Stomach (tissue), 8 donors: ENCODE measurements at regions not wholly inside any gene's neighbourhood (a gene's known extent, or its start where the extent isn't known, plus 50 kb on each side); places are given as distances from the start of the nearest gene placed in this dataset.

Experiments used
- DNase-seq, 2 donors: peaks; one replicate each; pipeline versions ENCODE4 v3.0.0 to v3.0.0-alpha.2; 2013 to 2019
- H3K27ac ChIP-seq, 5 donors: fragments of 200-600 bp in 4 of 5; sonication (generic) in 4 of 5; one replicate each; pipeline ENCODE4 v1.5.1; 2013 to 2019; ENCODE audit warnings: mild to moderate bottlenecking in 1 of 5, moderate library complexity in 1 of 5
- H3K27me3 ChIP-seq, 3 donors: fragments of 200-600 bp; sonication (generic); one replicate each; pipeline ENCODE4 v1.5.1; 2017 to 2019; ENCODE audit warnings: mixed run types in 1 of 3
- H3K36me3 ChIP-seq, 4 donors: fragments of 200-600 bp; sonication (generic); 1 replicate in 3 of 4; 2 replicates in 1 of 4; pipeline ENCODE4 v1.5.1; 2016 to 2019
- H3K4me1 ChIP-seq, 4 donors: fragments of 200-600 bp; sonication (generic); one replicate each; pipeline ENCODE4 v1.5.1; 2016 to 2019
- H3K4me3 ChIP-seq, 4 donors: fragments of 200-600 bp; sonication (generic) in 3 of 4; one replicate each; pipeline ENCODE4 v1.5.1; 2016 to 2019; ENCODE audit warnings: mild to moderate bottlenecking in 1 of 4
- H3K9me3 ChIP-seq, 4 donors: fragments of 200-600 bp; sonication (generic); one replicate each; pipeline ENCODE4 v1.5.1; 2016 to 2019
- EP300 ChIP-seq: sonication (generic); formaldehyde crosslinking; IDR thresholded peaks from one replicate; pipeline ENCODE4 v1.6.1; 2017; ENCODE audit warnings: antibody characterized with exemption
- POLR2A ChIP-seq, 4 donors: fragments of 450-650 bp; IDR thresholded peaks; one replicate each; pipeline ENCODE4 v1.6.1; 2016; ENCODE audit warnings: antibody characterized with exemption in 4 of 4, control low read depth in 2 of 4, mild to moderate bottlenecking in 1 of 4, moderate library complexity in 1 of 4
- POLR2AphosphoS5 ChIP-seq, 3 donors: sonication (generic); formaldehyde crosslinking; IDR thresholded peaks; one replicate each; pipeline ENCODE4 v1.6.1; 2016; ENCODE audit warnings: antibody characterized with exemption in 3 of 3
- WGBS, 5 donors: extraction: QIAGEN DNeasy Blood & Tissue Kit in 3 of 5; methylation state at CpG; one replicate each; pipeline versions ENCODE4 v1.1.5 to v1.1.7; 2013 to 2018; 5-methylcytosine and 5-hydroxymethylcytosine counted together
- intact Hi-C: fragments of 100-400 bp; cut with DNase I; formaldehyde crosslinking; loops from one replicate; pipeline ENCODE4 v1.15.1; 2023; ENCODE audit warnings: low total_unique reads
- TF ChIP-seq, protein P1 (sequence below), 7 experiments: fragments of 450-650 bp in 4 of 7; fragments of 200-600 bp in 3 of 7; sonication (generic) in 3 of 7; IDR thresholded peaks; one replicate each; pipeline ENCODE4 v1.5.1; 2016 to 2019; ENCODE audit warnings: antibody characterized with exemption in 7 of 7, control low read depth in 2 of 7, mild to moderate bottlenecking in 1 of 7
- donor health status: healthy with polysubstance abuse.
- donor health status: Bipolar disorder and iron deficiency.
- donor health status: healthy.

DNA sequence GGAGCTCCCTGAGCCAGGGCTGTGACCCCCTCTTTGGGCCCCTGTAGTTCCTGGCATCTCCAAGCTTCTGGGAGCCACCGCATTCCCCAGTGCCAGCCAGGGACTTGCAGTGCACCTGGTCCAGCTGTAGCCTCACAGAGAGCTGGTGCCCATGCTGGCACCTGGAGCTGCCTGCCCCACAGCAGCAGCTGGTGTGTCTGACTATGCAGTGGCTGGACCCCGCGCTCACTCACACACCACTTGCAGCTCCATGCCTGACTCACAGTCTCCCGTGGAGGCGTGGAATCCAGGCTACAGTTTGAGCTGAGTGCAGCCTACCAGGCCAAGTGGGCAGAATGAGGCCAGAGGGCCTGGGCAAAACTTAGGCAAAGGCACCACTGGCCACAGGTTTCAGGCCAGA is 102.2 kb upstream of the NAMPT start:
- no peaks in the 10 kb centered on the region for H3K4me1 ChIP-seq
- no peak for DNase-seq
- intact Hi-C loops, result no loop called here
- H3K27ac ChIP-seq, result no peak overlapping the region
- 82 to 96% (median 90%) methylated on average over 5 of the region's 5 CpGs for WGBS, 5 donors
- TF ChIP-seq EP300 (no peak), POLR2A (IDR thresholded peaks at IDR 0.05) (no peak), POLR2AphosphoS5 (IDR thresholded peaks at IDR 0.05) (no peak)
- TF ChIP-seq, protein P1, sequence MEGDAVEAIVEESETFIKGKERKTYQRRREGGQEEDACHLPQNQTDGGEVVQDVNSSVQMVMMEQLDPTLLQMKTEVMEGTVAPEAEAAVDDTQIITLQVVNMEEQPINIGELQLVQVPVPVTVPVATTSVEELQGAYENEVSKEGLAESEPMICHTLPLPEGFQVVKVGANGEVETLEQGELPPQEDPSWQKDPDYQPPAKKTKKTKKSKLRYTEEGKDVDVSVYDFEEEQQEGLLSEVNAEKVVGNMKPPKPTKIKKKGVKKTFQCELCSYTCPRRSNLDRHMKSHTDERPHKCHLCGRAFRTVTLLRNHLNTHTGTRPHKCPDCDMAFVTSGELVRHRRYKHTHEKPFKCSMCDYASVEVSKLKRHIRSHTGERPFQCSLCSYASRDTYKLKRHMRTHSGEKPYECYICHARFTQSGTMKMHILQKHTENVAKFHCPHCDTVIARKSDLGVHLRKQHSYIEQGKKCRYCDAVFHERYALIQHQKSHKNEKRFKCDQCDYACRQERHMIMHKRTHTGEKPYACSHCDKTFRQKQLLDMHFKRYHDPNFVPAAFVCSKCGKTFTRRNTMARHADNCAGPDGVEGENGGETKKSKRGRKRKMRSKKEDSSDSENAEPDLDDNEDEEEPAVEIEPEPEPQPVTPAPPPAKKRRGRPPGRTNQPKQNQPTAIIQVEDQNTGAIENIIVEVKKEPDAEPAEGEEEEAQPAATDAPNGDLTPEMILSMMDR (IDR thresholded peaks at IDR 0.05), result no peak
- H3K36me3 ChIP-seq, result no peaks in the 10 kb centered on the region
- H3K9me3 ChIP-seq, result no peaks in the 10 kb centered on the region
- H3K4me3 ChIP-seq, result no peak overlapping the region
- H3K27me3 ChIP-seq, result no peaks in the 10 kb centered on the region

DNA sequence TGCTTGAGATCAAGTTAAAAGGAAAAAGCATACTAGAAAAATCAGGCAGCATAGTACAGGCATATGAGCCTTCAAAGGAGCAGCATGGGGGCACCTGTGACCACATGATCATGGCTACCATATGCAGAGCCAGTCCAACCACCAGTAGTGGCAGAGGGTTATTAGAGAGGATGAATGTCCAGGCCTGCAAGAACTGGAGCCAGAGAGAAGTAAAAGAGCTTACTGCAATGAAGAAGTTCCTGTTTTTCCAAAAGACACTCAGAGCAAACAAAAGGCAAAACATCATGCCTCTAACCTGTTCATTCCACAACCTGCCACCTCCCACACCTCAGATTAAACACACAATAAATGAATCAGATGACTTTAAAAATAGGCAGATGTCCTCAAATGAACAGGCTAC is 99.6 kb upstream of the NAMPT start:
- DNase-seq, result no peak
- Histone ChIP-seq H3K27ac (no peak overlapping the region), H3K36me3 (no peaks in the 10 kb centered on the region), H3K4me1 (no peaks in the 10 kb centered on the region), H3K27me3 (no peaks in the 10 kb centered on the region), H3K9me3 (no peaks in the 10 kb centered on the region), H3K4me3 (no peak overlapping the region)
- intact Hi-C loops, result no loop called here
- TF ChIP-seq POLR2AphosphoS5 (IDR thresholded peaks at IDR 0.05) (no peak), POLR2A (IDR thresholded peaks at IDR 0.05) (no peak), EP300 (no peak)

DNA sequence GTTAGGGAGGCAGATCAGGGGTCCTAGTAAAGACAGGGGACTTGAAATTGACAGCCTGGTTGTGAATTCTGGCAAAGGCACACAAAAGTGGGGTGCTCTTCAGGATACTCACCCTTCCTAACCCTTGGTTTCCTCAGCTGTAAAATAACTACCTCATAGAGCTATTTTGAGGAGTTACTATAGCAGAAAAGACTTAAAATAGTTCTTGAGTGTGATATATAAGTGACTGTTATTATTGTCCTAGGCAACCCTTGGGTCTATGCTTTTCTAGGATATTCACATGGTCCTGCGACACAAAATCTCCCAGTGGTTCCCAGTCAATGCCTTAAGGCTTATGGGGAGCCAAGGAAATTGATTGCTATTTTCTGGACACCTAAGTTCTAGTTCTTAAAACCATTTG is 98.1 kb upstream of the NAMPT start:
- Histone ChIP-seq H3K27me3 (no peaks in the 10 kb centered on the region), H3K4me3 (no peak overlapping the region), H3K4me1 (no peaks in the 10 kb centered on the region), H3K36me3 (no peaks in the 10 kb centered on the region), H3K27ac (no peak overlapping the region), H3K9me3 (no peaks in the 10 kb centered on the region)
- no peak for DNase-seq
- WGBS, 5 donors, result 90 to 98% (median 93%) methylated on average over 1 of the region's 1 CpG
- intact Hi-C loops, result no loop called here
- TF ChIP-seq, protein P1 (IDR thresholded peaks at IDR 0.05), result no peak
- TF ChIP-seq EP300 (no peak), POLR2A (IDR thresholded peaks at IDR 0.05) (no peak), POLR2AphosphoS5 (IDR thresholded peaks at IDR 0.05) (no peak)

GRCh38 chr7:106382129-106382528 is 97.3 kb upstream of the NAMPT start:
- Histone ChIP-seq H3K4me3 (no peak overlapping the region), H3K9me3 (no peaks in the 10 kb centered on the region), H3K36me3 (no peaks in the 10 kb centered on the region), H3K27me3 (no peaks in the 10 kb centered on the region), H3K27ac (no peak overlapping the region), H3K4me1 (no peaks in the 10 kb centered on the region)
- no peak for DNase-seq
- TF ChIP-seq POLR2AphosphoS5 (IDR thresholded peaks at IDR 0.05) (no peak), EP300 (no peak), POLR2A (IDR thresholded peaks at IDR 0.05) (no peak)
- TF ChIP-seq, protein P1 (IDR thresholded peaks at IDR 0.05), result no peak
- 79 to 100% (median 94%) methylated on average over 1 of the region's 1 CpG for WGBS, 5 donors
- intact Hi-C loops, result no loop called here

DNA sequence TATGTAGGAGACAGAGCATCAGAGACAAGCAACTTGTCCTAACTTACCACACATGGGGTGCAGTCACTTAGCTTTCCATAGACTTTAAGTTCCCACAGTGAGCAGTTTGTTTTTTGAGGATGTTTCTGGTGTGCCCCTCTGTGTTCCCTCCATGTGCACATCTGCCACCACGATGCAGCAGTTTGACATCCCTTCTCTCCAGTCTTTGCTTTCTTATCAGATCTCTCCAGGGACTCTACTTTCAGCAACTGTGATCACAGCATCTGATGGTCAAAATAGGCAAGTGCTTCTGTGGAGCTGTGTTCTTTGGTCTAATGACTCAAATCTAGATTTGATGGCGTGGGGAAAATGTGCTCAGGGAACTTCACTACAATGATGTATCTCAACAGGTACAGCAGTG is 96.5 kb upstream of the NAMPT start:
- 46 to 61% (median 60%) methylated on average over 2 of the region's 2 CpGs for WGBS, 5 donors
- no peak for DNase-seq
- Histone ChIP-seq H3K27me3 (no peaks in the 10 kb centered on the region), H3K4me1 (peaks cover 0 to 2% (median 0%) of the 10 kb centered on the region in 4 donors), H3K36me3 (no peaks in the 10 kb centered on the region), H3K9me3 (no peaks in the 10 kb centered on the region), H3K27ac (no peak overlapping the region), H3K4me3 (no peak overlapping the region)
- TF ChIP-seq POLR2A (IDR thresholded peaks at IDR 0.05), result no peak
- no peak for TF ChIP-seq POLR2AphosphoS5 (IDR thresholded peaks at IDR 0.05)
- TF ChIP-seq EP300, result no peak
- TF ChIP-seq, protein P1 (IDR thresholded peaks at IDR 0.05), result no peak
- intact Hi-C loops, result no loop called here
